Mesenchymal stem cell (in vitro differentiated cells and primary cell): ENCODE measurements at regions not wholly inside any gene's neighbourhood (a gene's known extent, or its start where the extent isn't known, plus 50 kb on each side); places are given as distances from the start of the nearest gene placed in this dataset.

Source experiments
- DNase-seq: peaks from one replicate; pipeline ENCODE4 v3.0.0-alpha.2; 2013
- H2AFZ ChIP-seq: one replicate; pipeline ENCODE4 v1.6.1; 2013; ENCODE audit warnings: low read depth, mild to moderate bottlenecking, control low read depth, inconsistent platforms, low read length, moderate library complexity
- H2AK5ac ChIP-seq: 2 replicates; pipeline ENCODE4 v1.6.1; 2013; ENCODE audit warnings: low read length, moderate library complexity, mild to moderate bottlenecking, inconsistent platforms; ENCODE audit not compliant: severe bottlenecking
- H2BK120ac ChIP-seq: one replicate; pipeline ENCODE4 v1.6.1; 2013; ENCODE audit warnings: low read depth, mild to moderate bottlenecking, inconsistent platforms, low read length, moderate library complexity
- H2BK12ac ChIP-seq, 2 experiments: one replicate each; pipeline ENCODE4 v1.6.1; 2013; ENCODE audit warnings: inconsistent platforms in 2 of 2, low read length in 2 of 2, mild to moderate bottlenecking in 2 of 2, moderate library complexity in 2 of 2, control low read depth in 1 of 2
- H2BK15ac ChIP-seq: one replicate; pipeline ENCODE4 v1.6.1; 2013; ENCODE audit warnings: mild to moderate bottlenecking, low read depth, inconsistent platforms; ENCODE audit not compliant: poor library complexity, severe bottlenecking
- H2BK5ac ChIP-seq: 2 replicates; pipeline ENCODE4 v1.6.1; 2013; ENCODE audit warnings: low read depth, mild to moderate bottlenecking, low read length, control low read depth, inconsistent platforms; ENCODE audit not compliant: poor library complexity, severe bottlenecking
- H3K14ac ChIP-seq, 2 experiments: one replicate each; pipeline ENCODE4 v1.6.1; 2013; ENCODE audit warnings: inconsistent platforms in 2 of 2, low read length in 2 of 2, control low read depth in 1 of 2, mild to moderate bottlenecking in 1 of 2, moderate library complexity in 1 of 2
- H3K18ac ChIP-seq, 2 experiments: one replicate each; pipeline ENCODE4 v1.6.1; 2013; ENCODE audit warnings: inconsistent platforms in 2 of 2, low read length in 2 of 2, control low read depth in 1 of 2, low read depth in 1 of 2, mild to moderate bottlenecking in 1 of 2
- H3K23ac ChIP-seq, 2 experiments: one replicate each; pipeline ENCODE4 v1.6.1; 2013; ENCODE audit warnings: inconsistent platforms in 2 of 2, low read length in 2 of 2, mild to moderate bottlenecking in 2 of 2, moderate library complexity in 2 of 2, control low read depth in 1 of 2
- H3K27ac ChIP-seq: 2 replicates; pipeline ENCODE4 v1.5.1; 2013; ENCODE audit warnings: mild to moderate bottlenecking, moderate library complexity, low read length, control low read depth, inconsistent platforms; ENCODE audit not compliant: poor library complexity, severe bottlenecking
- H3K27me3 ChIP-seq, 2 experiments: 2 replicates each; pipeline versions ENCODE4 v1.6.1 to v1.7.0; 2013; ENCODE audit warnings: low read length in 2 of 2, mild to moderate bottlenecking in 2 of 2, moderate library complexity in 2 of 2, control low read depth in 1 of 2, inconsistent platforms in 1 of 2; ENCODE audit not compliant: control insufficient read depth in 1 of 2, insufficient read depth in 1 of 2
- H3K36me3 ChIP-seq, 2 experiments: 2 replicates each; pipeline versions ENCODE4 v1.6.1 to v1.7.0; 2013; ENCODE audit warnings: low read length in 2 of 2, control low read depth in 1 of 2, inconsistent platforms in 1 of 2, low read depth in 1 of 2, mild to moderate bottlenecking in 1 of 2; ENCODE audit not compliant: insufficient read depth in 2 of 2, control insufficient read depth in 1 of 2
- H3K4ac ChIP-seq, 2 experiments: one replicate each; pipeline ENCODE4 v1.6.1; 2013; ENCODE audit warnings: inconsistent platforms in 2 of 2, low read length in 2 of 2, mild to moderate bottlenecking in 2 of 2, moderate library complexity in 2 of 2, control low read depth in 1 of 2, low read depth in 1 of 2
- H3K4me1 ChIP-seq: 2 replicates; pipeline ENCODE4 v1.6.1; 2013; ENCODE audit warnings: low read depth, low read length, control low read depth; ENCODE audit not compliant: control insufficient read depth, insufficient read depth
- H3K4me2 ChIP-seq: 2 replicates; pipeline ENCODE4 v1.6.1; 2013; ENCODE audit warnings: low read length, mild to moderate bottlenecking, inconsistent platforms; ENCODE audit not compliant: poor library complexity, severe bottlenecking
- H3K4me3 ChIP-seq, 2 experiments: 2 replicates each; pipeline versions ENCODE4 v1.5.1 to v1.7.0; 2013; ENCODE audit warnings: low read length in 2 of 2, mild to moderate bottlenecking in 2 of 2, control low read depth in 1 of 2, low read depth in 1 of 2; ENCODE audit not compliant: insufficient read depth in 1 of 2
- H3K79me1 ChIP-seq: replicated peaks from 2 replicates; pipeline ENCODE4 v1.6.1; 2013; ENCODE audit warnings: mild to moderate bottlenecking, control low read depth, low read length, inconsistent platforms; ENCODE audit not compliant: poor library complexity, severe bottlenecking
- H3K9ac ChIP-seq: 2 replicates; pipeline ENCODE4 v1.7.0; 2013; ENCODE audit warnings: mild to moderate bottlenecking, low read length, moderate library complexity
- H3K9me3 ChIP-seq: 2 replicates; pipeline ENCODE4 v1.7.0; 2013; ENCODE audit warnings: mild to moderate bottlenecking, low read length; ENCODE audit not compliant: control insufficient read depth
- H4K8ac ChIP-seq: one replicate; pipeline ENCODE4 v1.6.1; 2013; ENCODE audit warnings: inconsistent platforms, mild to moderate bottlenecking, low read length, moderate library complexity
- H4K91ac ChIP-seq: one replicate; pipeline ENCODE4 v1.6.1; 2013; ENCODE audit warnings: mild to moderate bottlenecking, low read length, inconsistent platforms
- WGBS: methylation state at CpG from one replicate; pipeline ENCODE4 v1.1.7; 2013; ENCODE audit warnings: mixed read lengths; 5-methylcytosine and 5-hydroxymethylcytosine counted together

DNA sequence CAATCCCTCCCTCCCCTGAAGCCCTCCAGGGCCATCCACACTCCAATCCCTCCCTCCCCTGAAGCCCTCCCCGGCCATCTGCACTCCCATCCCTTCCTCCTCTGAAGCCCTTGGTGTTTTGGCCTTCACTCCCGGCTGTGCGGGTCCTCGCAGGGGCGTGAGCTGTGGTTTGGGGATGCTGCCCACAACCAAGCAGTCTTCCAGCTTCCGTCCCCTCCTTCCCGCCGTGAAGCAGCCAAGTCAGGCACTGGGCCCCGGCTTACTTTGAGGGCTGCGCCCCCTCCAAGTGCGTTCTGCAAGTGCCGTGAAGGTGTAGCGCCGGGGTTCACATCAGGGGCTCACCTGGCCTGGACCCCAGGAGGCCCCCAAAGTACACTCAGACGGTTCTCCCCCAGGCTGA lies 335.9 kb downstream of the BRD1 start:
- Histone ChIP-seq H2BK12ac (no peak overlapping the region), H3K9ac (no peak overlapping the region), H2AFZ (no peak overlapping the region), H3K4me1 (peaks cover 6% of the 10 kb centered on the region), H2AK5ac (no peak overlapping the region), H3K36me3 (no peaks in the 10 kb centered on the region), H4K8ac (no peak overlapping the region), H3K27me3 (no peaks in the 10 kb centered on the region), H3K4me3 (no peak overlapping the region), H3K14ac (no peak overlapping the region), H3K79me1 (no peaks in the 10 kb centered on the region), H2BK15ac (no peak overlapping the region), H2BK5ac (no peak overlapping the region), H2BK120ac (no peak overlapping the region), H3K27ac (no peak overlapping the region), H3K4ac (no peak overlapping the region), H3K4me2 (no peak overlapping the region), H3K23ac (no peak overlapping the region), H3K9me3 (peaks cover 5% of the 10 kb centered on the region), H4K91ac (no peak overlapping the region), H3K18ac (no peak overlapping the region)
- no peak for DNase-seq
- WGBS = 86% methylated on average over 15 of the region's 15 CpGs

DNA sequence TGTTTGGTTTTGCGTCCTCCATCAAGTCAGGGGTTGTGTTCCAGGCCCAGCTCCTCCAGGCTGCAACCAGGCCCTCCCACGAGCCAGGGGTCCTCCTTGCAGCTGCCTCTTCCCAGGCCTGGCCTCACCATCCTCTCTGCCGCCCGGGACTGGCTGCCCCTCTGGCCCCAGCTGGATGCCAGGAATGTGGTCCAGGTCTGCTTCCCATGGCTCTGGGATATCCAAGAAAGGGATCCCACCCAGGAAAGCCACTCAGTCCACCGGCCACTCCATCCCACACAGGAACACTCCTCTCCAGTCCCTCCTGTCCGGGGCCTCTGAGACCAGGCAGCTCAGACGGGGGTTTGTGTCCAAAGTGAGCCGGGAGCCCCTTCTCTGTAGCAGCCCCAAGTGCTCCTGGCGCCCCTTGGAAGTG lies 336.4 kb downstream of the BRD1 start:
- no peak overlapping the region for H3K9ac ChIP-seq

GRCh38 chr22:49490692-49491091 lies 337.0 kb downstream of the BRD1 start:
- H4K8ac ChIP-seq = no peak overlapping the region
- no peak overlapping the region for H2BK15ac ChIP-seq
- H3K36me3 ChIP-seq = no peaks in the 10 kb centered on the region
- H3K9ac ChIP-seq = no peak overlapping the region
- H4K91ac ChIP-seq = no peak overlapping the region
- no peak overlapping the region for H3K14ac ChIP-seq
- H3K9me3 ChIP-seq = no peaks in the 10 kb centered on the region
- H3K27me3 ChIP-seq = no peaks in the 10 kb centered on the region
- no peak overlapping the region for H3K27ac ChIP-seq
- no peak overlapping the region for H2BK5ac ChIP-seq
- H3K4me1 ChIP-seq = peaks cover 6% of the 10 kb centered on the region
- no peak overlapping the region for H2BK120ac ChIP-seq
- H2AK5ac ChIP-seq = no peak overlapping the region
- no peak for DNase-seq
- no peak overlapping the region for H3K4me3 ChIP-seq
- no peak overlapping the region for H2BK12ac ChIP-seq
- H2AFZ ChIP-seq = no peak overlapping the region
- no peak overlapping the region for H3K18ac ChIP-seq
- no peak overlapping the region for H3K4ac ChIP-seq
- no peak overlapping the region for H3K23ac ChIP-seq
- H3K4me2 ChIP-seq = no peak overlapping the region
- WGBS = 82% methylated on average over 18 of the region's 18 CpGs
- H3K79me1 ChIP-seq = no peaks in the 10 kb centered on the region

More for the DNA sequence above, 336.4 kb downstream of the BRD1 start:
- H3K23ac ChIP-seq = no peak overlapping the region
- H2BK5ac ChIP-seq = no peak overlapping the region
- H4K91ac ChIP-seq = no peak overlapping the region
- H2BK15ac ChIP-seq = no peak overlapping the region
- 76% methylated on average over 9 of the region's 9 CpGs for WGBS
- no peak overlapping the region for H3K14ac ChIP-seq
- peaks cover 2% of the 10 kb centered on the region for H3K9me3 ChIP-seq
- no peak overlapping the region for H3K18ac ChIP-seq
- H3K4me1 ChIP-seq = peaks cover 6% of the 10 kb centered on the region
- no peak overlapping the region for H2BK12ac ChIP-seq
- H2AFZ ChIP-seq = no peak overlapping the region
- no peak overlapping the region for H3K4me2 ChIP-seq
- no peak overlapping the region for H2BK120ac ChIP-seq
- H4K8ac ChIP-seq = no peak overlapping the region
- H3K4me3 ChIP-seq = no peak overlapping the region
- no peak overlapping the region for H3K4ac ChIP-seq
- no peaks in the 10 kb centered on the region for H3K79me1 ChIP-seq
- no peaks in the 10 kb centered on the region for H3K36me3 ChIP-seq
- no peak overlapping the region for H3K27ac ChIP-seq
- no peaks in the 10 kb centered on the region for H3K27me3 ChIP-seq
- no peak for DNase-seq
- H2AK5ac ChIP-seq = no peak overlapping the region

DNA sequence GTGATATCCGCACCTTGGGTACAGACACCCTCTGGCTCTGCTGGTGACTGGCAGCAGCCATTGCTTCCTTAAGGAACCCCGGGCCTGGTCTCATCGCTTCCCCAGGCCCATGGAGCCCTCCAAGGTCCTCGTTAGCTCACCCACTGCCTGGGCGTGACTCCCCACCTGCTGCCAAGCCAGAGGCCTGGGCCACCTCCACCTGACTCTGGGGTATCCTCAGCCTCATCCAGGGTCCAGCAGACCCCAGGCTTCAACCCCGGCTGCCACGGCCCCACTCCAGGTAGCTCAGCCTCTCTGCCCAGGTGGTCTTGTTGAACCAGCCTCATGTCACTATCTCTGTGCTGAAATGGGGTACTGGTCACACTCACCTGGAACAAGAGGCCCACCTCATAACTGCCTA lies 337.9 kb downstream of the BRD1 start:
- Histone ChIP-seq H3K4me3 (no peak overlapping the region), H3K9me3 (no peaks in the 10 kb centered on the region), H2BK5ac (no peak overlapping the region), H3K9ac (no peak overlapping the region), H2BK120ac (no peak overlapping the region), H3K4ac (no peak overlapping the region), H3K4me1 (peaks cover 6% of the 10 kb centered on the region), H2AK5ac (no peak overlapping the region), H2BK15ac (no peak overlapping the region), H4K8ac (no peak overlapping the region), H3K4me2 (no peak overlapping the region), H4K91ac (no peak overlapping the region), H3K79me1 (no peaks in the 10 kb centered on the region), H3K18ac (no peak overlapping the region), H3K36me3 (no peaks in the 10 kb centered on the region), H2BK12ac (no peak overlapping the region), H3K14ac (no peak overlapping the region), H2AFZ (no peak overlapping the region), H3K27me3 (no peaks in the 10 kb centered on the region), H3K23ac (no peak overlapping the region), H3K27ac (no peak overlapping the region)
- DNase-seq = no peak
- 92% methylated on average over 7 of the region's 7 CpGs for WGBS
